Epithelial cell of esophagus (primary cell): ENCODE measurements at regions not wholly inside any gene's neighbourhood (a gene's known extent, or its start where the extent isn't known, plus 50 kb on each side); places are given as distances from the start of the nearest gene placed in this dataset.

Experiments
- DNase-seq: peaks from one replicate; pipeline ENCODE4 v3.0.0; 2010; ENCODE audit warnings: low read depth
- H3K4me3 ChIP-seq: 2 replicates; pipeline ENCODE4 v1.5.1; 2011; ENCODE audit warnings: mild to moderate bottlenecking, low read length, control low read depth
- TF ChIP-seq, protein P1 (sequence below): IDR thresholded peaks from 2 replicates; pipeline ENCODE4 v1.5.1; 2011; ENCODE audit warnings: low read depth, mild to moderate bottlenecking, low read length, control low read depth, inconsistent platforms; ENCODE audit not compliant: insufficient read depth; ENCODE audit errors: missing control alignments

DNA sequence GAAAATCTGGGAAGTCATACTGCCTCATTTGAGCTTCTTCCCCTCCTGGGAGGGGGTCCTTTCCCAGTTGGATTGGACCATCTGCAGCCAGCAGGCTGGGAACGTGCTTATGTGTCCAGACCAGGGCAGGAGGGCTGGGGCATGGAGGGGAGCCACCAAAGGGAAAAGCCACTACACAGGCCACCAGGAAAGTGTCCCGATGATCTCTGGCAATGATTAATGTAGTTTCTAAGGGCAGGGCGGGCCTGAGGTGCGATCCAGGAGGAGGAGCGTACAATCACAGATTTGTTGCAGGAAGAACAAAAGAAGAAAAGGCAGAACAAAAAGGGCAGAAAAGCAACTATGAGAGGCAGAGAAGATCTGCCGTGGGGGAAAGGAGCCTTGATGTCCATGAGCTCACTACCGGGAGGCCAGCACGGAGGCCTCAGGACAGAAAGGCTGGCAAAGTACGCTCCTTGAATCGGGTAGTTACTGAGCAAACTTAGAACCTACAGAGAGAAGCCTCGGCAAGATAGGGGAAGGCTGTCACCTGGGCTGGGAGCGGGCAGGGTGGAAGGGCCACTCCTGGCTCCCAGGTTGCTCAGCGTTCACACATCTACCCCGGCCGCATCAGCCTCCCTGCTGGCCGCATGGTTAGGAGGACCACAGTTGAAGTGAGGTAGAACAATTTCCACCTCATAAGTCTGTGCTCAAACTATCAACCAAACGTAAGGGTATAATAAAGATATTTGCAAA is 79.5 kb upstream of the PCSK6 start:
- H3K4me3 ChIP-seq = no peak overlapping the region
- TF ChIP-seq, protein P1, sequence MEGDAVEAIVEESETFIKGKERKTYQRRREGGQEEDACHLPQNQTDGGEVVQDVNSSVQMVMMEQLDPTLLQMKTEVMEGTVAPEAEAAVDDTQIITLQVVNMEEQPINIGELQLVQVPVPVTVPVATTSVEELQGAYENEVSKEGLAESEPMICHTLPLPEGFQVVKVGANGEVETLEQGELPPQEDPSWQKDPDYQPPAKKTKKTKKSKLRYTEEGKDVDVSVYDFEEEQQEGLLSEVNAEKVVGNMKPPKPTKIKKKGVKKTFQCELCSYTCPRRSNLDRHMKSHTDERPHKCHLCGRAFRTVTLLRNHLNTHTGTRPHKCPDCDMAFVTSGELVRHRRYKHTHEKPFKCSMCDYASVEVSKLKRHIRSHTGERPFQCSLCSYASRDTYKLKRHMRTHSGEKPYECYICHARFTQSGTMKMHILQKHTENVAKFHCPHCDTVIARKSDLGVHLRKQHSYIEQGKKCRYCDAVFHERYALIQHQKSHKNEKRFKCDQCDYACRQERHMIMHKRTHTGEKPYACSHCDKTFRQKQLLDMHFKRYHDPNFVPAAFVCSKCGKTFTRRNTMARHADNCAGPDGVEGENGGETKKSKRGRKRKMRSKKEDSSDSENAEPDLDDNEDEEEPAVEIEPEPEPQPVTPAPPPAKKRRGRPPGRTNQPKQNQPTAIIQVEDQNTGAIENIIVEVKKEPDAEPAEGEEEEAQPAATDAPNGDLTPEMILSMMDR = no peak
- DNase-seq = no peak

DNA sequence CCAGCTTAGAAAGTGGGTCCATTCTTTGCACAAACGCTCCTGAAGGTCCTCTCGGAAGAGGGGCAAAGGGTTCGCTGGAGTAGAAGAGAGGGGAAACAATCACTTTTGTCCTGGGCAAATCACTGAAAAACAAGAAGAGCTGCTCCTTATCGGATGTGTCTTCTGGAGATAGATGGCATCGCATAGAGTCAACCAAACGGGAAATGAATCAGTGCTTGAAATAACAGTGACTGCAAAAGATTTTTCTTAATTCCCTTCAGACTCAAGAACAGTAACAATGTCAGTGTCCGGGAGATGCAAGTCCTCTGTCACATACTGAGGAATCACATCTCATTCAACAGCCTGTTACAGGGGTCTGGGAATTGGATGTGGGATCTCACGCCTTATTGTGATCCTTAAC is 78.8 kb upstream of the PCSK6 start:
- DNase-seq = no peak
- H3K4me3 ChIP-seq = no peak overlapping the region
- TF ChIP-seq, protein P1 = no peak

DNA sequence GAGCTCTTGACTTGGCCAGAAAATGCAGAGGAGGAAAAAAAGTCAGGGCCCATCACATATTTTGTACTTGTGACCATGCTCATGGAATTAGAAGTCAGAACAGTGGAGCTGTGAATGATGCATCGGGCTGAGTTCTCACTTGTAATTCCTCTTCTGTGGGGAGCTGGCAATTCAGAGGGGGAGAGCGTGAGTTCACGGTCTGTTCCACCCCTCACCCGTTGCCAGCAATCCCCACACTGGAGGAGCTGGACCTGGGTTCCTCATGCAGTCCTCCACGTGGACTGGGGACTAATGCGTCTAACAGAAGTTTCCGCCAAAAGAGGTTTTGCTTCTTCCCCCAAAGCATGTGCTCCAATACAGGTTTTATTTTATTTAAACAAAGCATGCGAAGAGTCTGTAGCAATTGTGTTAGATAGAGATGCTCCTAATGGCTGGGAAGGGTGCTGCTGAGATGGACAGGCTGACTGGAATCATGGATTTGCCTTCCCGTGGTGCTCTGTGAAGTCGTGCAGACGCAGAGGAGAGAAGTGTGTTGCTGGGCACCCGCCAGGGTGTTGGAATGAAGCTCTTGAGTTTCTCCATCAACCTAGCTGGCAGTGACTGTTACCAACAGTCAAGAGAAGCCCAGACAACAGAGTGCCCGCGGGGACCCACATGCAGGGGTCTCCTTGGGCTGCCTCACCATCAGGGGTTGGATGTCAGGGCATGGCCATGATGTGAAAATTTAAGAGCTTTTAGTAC is 77.4 kb upstream of the PCSK6 start:
- DNase-seq = no peak
- TF ChIP-seq, protein P1 = no peak
- no peak overlapping the region for H3K4me3 ChIP-seq

DNA sequence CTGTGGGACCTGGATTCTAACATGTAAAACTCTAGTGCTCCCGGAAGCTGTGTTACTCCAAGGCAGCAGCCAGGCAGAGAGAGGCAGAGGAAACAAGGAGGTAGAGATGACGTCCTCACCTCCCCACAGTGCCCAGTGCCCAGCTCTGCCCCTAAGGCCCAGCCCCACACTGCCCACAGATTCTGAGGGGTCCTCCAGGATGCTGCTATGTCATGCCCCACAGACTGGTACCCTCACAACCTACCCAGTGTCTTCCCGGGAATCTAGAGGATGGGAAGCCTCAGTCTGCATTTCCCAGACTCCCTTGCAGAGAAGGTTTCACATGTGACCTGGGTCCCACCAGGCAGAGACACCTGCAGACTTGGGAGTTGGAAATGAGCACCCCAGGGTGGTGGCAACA is 75.9 kb upstream of the PCSK6 start:
- no peak overlapping the region for H3K4me3 ChIP-seq
- TF ChIP-seq, protein P1 = no peak
- DNase-seq = no peak

DNA sequence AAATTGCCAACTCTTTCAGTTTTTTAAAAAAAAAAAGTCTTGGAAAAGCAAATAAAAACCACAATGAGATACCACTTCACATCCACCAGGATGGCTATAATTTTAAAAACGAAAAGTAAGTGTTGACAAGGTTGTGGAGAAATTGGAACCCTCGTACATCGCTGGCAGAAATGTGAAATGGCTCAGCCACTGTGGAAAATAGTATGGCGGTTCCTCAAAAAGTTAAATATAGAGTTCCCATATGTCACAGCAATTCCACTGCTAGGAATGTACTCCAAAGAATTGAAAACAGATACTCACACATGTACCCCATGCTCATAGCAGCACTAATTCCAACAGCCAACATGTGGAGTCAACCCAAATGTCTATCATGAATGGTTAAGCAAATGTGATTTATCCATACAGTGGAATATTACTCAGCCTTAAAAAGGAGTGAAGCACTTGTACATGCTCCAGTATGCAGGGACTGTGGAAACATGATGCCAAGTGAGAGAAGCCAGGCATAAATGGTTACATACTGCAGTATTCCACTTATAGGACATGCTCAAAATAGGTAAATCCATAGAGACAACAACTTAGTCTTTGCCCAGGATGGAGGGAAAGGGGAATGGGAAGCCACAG is 73.8 kb upstream of the PCSK6 start:
- no peak for DNase-seq
- TF ChIP-seq, protein P1 = no peak
- H3K4me3 ChIP-seq = no peak overlapping the region

DNA sequence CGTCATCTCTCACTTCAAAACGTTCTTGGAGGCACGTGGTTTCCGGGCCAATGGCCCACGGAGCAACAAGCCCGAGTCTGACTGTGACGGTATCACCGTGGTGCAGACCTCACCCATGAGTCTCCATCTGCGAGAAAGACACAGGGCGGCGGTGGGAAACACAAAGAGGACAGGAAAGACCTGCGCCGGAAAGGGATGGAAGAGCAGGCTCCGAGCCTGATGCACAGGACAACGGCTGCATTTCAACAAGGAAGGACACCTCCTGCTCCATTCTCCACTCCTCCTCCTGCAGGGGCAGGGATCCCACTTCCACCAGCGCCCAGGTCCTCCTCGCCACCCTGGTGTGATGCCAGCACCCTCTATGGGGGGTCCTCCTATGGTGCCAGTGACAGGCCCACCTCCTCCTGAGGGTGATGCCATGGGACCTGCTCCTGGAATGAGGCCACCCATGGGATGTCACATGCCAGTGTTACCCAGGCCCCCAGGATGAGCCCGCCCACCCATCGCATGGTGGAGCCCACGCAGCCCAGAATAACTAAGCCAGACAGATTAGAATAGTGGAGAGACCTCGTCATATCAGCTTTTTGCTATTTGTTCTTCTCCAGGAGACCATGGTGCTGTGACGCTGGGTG is 73.0 kb upstream of the PCSK6 start:
- no peak overlapping the region for H3K4me3 ChIP-seq
- TF ChIP-seq, protein P1 = no peak
- no peak for DNase-seq
